ENCODE measurements at regions not wholly inside any gene's neighbourhood (a gene's known extent, or its start where the extent isn't known, plus 50 kb on each side); places are given as distances from the start of the nearest gene placed in this dataset.

DNA sequence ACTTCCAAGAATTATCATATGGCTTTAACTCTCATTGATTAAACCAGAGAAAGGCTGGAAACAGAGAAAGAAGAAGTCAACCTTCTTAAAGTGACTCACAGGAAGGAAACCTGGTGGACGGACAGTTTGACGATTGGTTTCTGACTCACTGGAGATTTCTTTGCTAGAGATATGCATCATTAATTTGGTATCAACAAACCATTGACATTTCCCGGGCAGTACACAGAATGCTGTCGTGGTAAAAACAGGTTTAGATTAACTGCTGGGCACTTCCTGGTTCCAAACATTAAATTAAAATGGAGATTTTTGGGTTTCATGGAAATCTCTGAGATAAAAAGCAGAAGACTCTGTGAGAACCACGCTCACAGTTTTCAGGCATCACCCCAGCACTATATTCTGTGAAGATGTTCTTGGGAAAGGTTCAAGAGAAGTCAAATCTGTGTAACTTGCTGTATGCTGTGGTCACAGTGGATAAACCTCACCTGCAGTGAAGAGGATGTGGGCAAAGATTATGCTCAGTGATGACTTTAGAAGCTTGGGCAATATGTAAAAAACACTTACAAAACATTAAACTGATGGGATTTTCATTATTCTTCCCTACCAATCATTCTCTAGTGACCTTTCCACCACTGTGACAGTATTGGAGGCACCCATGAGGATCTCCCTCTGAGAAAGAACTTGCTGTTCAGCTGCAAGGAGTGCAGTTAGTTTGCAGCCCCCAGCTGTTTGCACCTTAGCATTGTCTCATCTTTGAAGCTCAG, 61.1 kb upstream of the CD44 start:
- Histone ChIP-seq H2AFZ (ENCODE audit: low read depth, low read length) (peak overlapping the region; percentile 57; the same call in 1 of the 2 replicates), H3K79me2 (ENCODE audit: control insufficient read depth, insufficient read depth, low read length) (no peaks in the 10 kb centered on the region), H3K9me1 (ENCODE audit: control insufficient read depth, insufficient read depth, low read length) (no peaks in the 10 kb centered on the region), H3K4me2 (ENCODE audit: insufficient read depth, low read length) (no peak overlapping the region; the same call in 1 of the 2 replicates), H3K36me3 (ENCODE audit: control insufficient read depth, insufficient read depth, low read length) (no peaks in the 10 kb centered on the region), H3K9ac (ENCODE audit: insufficient read depth in 1 of 2, low read depth in 2 of 2, low read length in 2 of 2) (no peak overlapping the region), H3K9me3 (replicated peaks; ENCODE audit: control insufficient read depth, insufficient read depth, low read depth, low read length) (no peaks in the 10 kb centered on the region), H4K20me1 (replicated peaks; ENCODE audit: control insufficient read depth, insufficient read depth, low read length) (no peaks in the 10 kb centered on the region), H3K27me3 (ENCODE audit: control insufficient read depth in 2 of 2, insufficient read depth in 2 of 2, low read length in 2 of 2) (no peaks in the 10 kb centered on the region), H3K27ac (ENCODE audit: extremely low read depth, low read depth, low read length) (no peak overlapping the region), H3K4me1 (replicated peaks in 1 of 2; ENCODE audit: control insufficient read depth in 2 of 2, insufficient read depth in 2 of 2, low read length in 2 of 2) (peaks cover 6 to 17% of the 10 kb centered on the region in 2 experiments; a peak in 4 of 5 replicates), H3K4me3 (no peak overlapping the region)
- in situ Hi-C loops (cut with MboI): no loop called here
- no TSS peak for BruUV-seq (replicated peaks)
- POLR2A ChIA-PET: no interaction called here
- DNase-seq (ENCODE audit: extremely low read depth in 1 of 4, low spot score in 3 of 4): no peak
- 1% methylated on average over 5 of the region's 5 CpGs for WGBS (ENCODE audit: insufficient coverage, low coverage, missing lambda C conversion rate)
- FAIRE-seq: no peak
- CTCF ChIA-PET (ENCODE audit: low intra/inter-chr PET ratio): no interaction called here
- ATAC-seq: no peak
- TF ChIP-seq ATF3 (IDR thresholded peaks at IDR 0.05): peak; percentile 37; the same call in 1 of the 2 replicates
- TF ChIP-seq ATF3 (CRISPR knock-in tag; conservative IDR thresholded peaks at IDR 0.05): no peak
- no peak for TF ChIP-seq POLR2B (IDR thresholded peaks at IDR 0.05; ENCODE audit: low read depth, partially characterized antibody)
- TF ChIP-seq MEIS2 (IDR thresholded peaks at IDR 0.05; ENCODE audit: partially characterized antibody): peak; percentile 5
- TF ChIP-seq TSHZ1 (CRISPR knock-in tag; IDR thresholded peaks at IDR 0.05): no peak
- TF ChIP-seq JUND (IDR thresholded peaks at IDR 0.05; ENCODE audit: borderline replicate concordance, low read depth, low read length): 0 out of 2 replicates have a peak, but pooled peaks have one; percentile 19
- TF ChIP-seq JUND (tag; IDR thresholded peaks at IDR 0.05; ENCODE audit: borderline replicate concordance, low read depth, low read length): peak; percentile 14; the same call in 1 of the 3 replicates
- TF ChIP-seq ARID1B (IDR thresholded peaks at IDR 0.05): peak; percentile 25; the same call in 1 of the 2 replicates
- TF ChIP-seq FOSL1 (tag; conservative IDR thresholded peaks at IDR 0.05): peak; percentile 90
- TF ChIP-seq MTA2 (IDR thresholded peaks at IDR 0.05; ENCODE audit: low read depth): no peak
- TF ChIP-seq CUX1 (CRISPR knock-in tag; IDR thresholded peaks at IDR 0.05): 0 out of 2 replicates have a peak, but pooled peaks have one; percentile 27
- intact Hi-C loops (cut with micrococcal nuclease): no loop called here
